ENCODE measurements at regions not wholly inside any gene's neighbourhood (a gene's known extent, or its start where the extent isn't known, plus 50 kb on each side); places are given as distances from the start of the nearest gene placed in this dataset.

- no CpG with 5 or more reads among the region's 2 CpGs for WGBS, 2 donors (ENCODE audit: extremely low coverage in 2 of 2, insufficient read length in 2 of 2, insufficient replicate concordance in 1 of 2)
- no peak overlapping the region for H2BK120ac ChIP-seq (ENCODE audit: low read depth, low read length)
- no peak for DNase-seq (ENCODE audit: low spot score)
- no peak overlapping the region for H2BK15ac ChIP-seq (ENCODE audit: low read length)
- H3K79me1 ChIP-seq (ENCODE audit: low read depth, low read length), result no peaks in the 10 kb centered on the region
- H4K91ac ChIP-seq (ENCODE audit: low read depth, low read length, poor library complexity), result no peak overlapping the region
- no peaks in the 10 kb centered on the region for H3K4me1 ChIP-seq (ENCODE audit: control insufficient read depth in 2 of 2, insufficient read depth in 1 of 2, low read depth in 1 of 2, low read length in 2 of 2)
- H3K18ac ChIP-seq (ENCODE audit: low read length), result no peak overlapping the region
- H3K23ac ChIP-seq (ENCODE audit: low read depth, low read length, poor library complexity), result no peak overlapping the region
- no peak overlapping the region for H2BK12ac ChIP-seq (ENCODE audit: low read length)
- H3K4me2 ChIP-seq (ENCODE audit: insufficient read depth, low read length, poor library complexity, severe bottlenecking), result no peak overlapping the region
- H3K27ac ChIP-seq (replicated peaks; ENCODE audit: low read length), result no peak overlapping the region
- no peak overlapping the region for H2BK5ac ChIP-seq (ENCODE audit: low read length)
- no peak overlapping the region for H3K14ac ChIP-seq (ENCODE audit: low read length)
- H3K4ac ChIP-seq (ENCODE audit: low read length), result no peak overlapping the region
- H3K36me3 ChIP-seq (replicated peaks in 1 of 2; ENCODE audit: control insufficient read depth in 2 of 2, insufficient read depth in 2 of 2, low read length in 2 of 2), result no peaks in the 10 kb centered on the region
- H2AK5ac ChIP-seq (ENCODE audit: low read depth, low read length), result no peak overlapping the region
- no peaks in the 10 kb centered on the region for H3K9me3 ChIP-seq (replicated peaks in 1 of 2; ENCODE audit: control insufficient read depth in 2 of 2, insufficient read depth in 1 of 2, low read depth in 1 of 2, low read length in 2 of 2)
- no peaks in the 10 kb centered on the region for H3K27me3 ChIP-seq (ENCODE audit: control insufficient read depth in 3 of 3, insufficient read depth in 3 of 3, low read depth in 1 of 3, low read length in 3 of 3)
- no peak overlapping the region for H2AFZ ChIP-seq (ENCODE audit: low read length)
- H3K9ac ChIP-seq (ENCODE audit: low read depth, low read length, poor library complexity), result no peak overlapping the region
- no peak overlapping the region for H4K8ac ChIP-seq (ENCODE audit: low read depth, low read length)
- H3K4me3 ChIP-seq (ENCODE audit: low read length in 2 of 2), result no peak overlapping the region
Measured at GRCh38 chr4:131339137-131339536, 1810.0 kb upstream of the PCDH10 start.

- Histone ChIP-seq H2AK5ac (ENCODE audit: low read depth, low read length) (no peak overlapping the region), H3K4me3 (ENCODE audit: low read length in 2 of 2) (no peak overlapping the region), H3K9me3 (replicated peaks in 1 of 2; ENCODE audit: control insufficient read depth in 2 of 2, insufficient read depth in 1 of 2, low read depth in 1 of 2, low read length in 2 of 2) (no peaks in the 10 kb centered on the region), H2AFZ (ENCODE audit: low read length) (no peak overlapping the region), H3K79me1 (ENCODE audit: low read depth, low read length) (no peaks in the 10 kb centered on the region), H2BK120ac (ENCODE audit: low read depth, low read length) (no peak overlapping the region), H3K18ac (ENCODE audit: low read length) (no peak overlapping the region), H3K4ac (ENCODE audit: low read length) (no peak overlapping the region), H3K23ac (ENCODE audit: low read depth, low read length, poor library complexity) (no peak overlapping the region), H3K9ac (ENCODE audit: low read depth, low read length, poor library complexity) (no peak overlapping the region), H3K27ac (replicated peaks; ENCODE audit: low read length) (no peak overlapping the region), H3K36me3 (replicated peaks in 1 of 2; ENCODE audit: control insufficient read depth in 2 of 2, insufficient read depth in 2 of 2, low read length in 2 of 2) (no peaks in the 10 kb centered on the region), H3K27me3 (ENCODE audit: control insufficient read depth in 3 of 3, insufficient read depth in 3 of 3, low read depth in 1 of 3, low read length in 3 of 3) (no peaks in the 10 kb centered on the region), H3K4me1 (ENCODE audit: control insufficient read depth in 2 of 2, insufficient read depth in 1 of 2, low read depth in 1 of 2, low read length in 2 of 2) (no peaks in the 10 kb centered on the region), H4K8ac (ENCODE audit: low read depth, low read length) (no peak overlapping the region), H2BK5ac (ENCODE audit: low read length) (no peak overlapping the region), H2BK12ac (ENCODE audit: low read length) (no peak overlapping the region), H2BK15ac (ENCODE audit: low read length) (no peak overlapping the region), H3K14ac (ENCODE audit: low read length) (no peak overlapping the region), H3K4me2 (ENCODE audit: insufficient read depth, low read length, poor library complexity, severe bottlenecking) (no peak overlapping the region), H4K91ac (ENCODE audit: low read depth, low read length, poor library complexity) (no peak overlapping the region)
- WGBS, 2 donors (ENCODE audit: extremely low coverage in 2 of 2, insufficient read length in 2 of 2, insufficient replicate concordance in 1 of 2), result no CpG with 5 or more reads among the region's 2 CpGs
- no peak for DNase-seq (ENCODE audit: low spot score)
Measured at GRCh38 chr4:131344761-131345160, 1804.3 kb upstream of the PCDH10 start.

- no peaks in the 10 kb centered on the region for H3K4me1 ChIP-seq (ENCODE audit: control insufficient read depth in 2 of 2, insufficient read depth in 1 of 2, low read depth in 1 of 2, low read length in 2 of 2)
- no peak overlapping the region for H2BK5ac ChIP-seq (ENCODE audit: low read length)
- WGBS, 2 donors (ENCODE audit: extremely low coverage in 2 of 2, insufficient read length in 2 of 2, insufficient replicate concordance in 1 of 2), result no CpG with 5 or more reads among the region's 2 CpGs
- no peak overlapping the region for H3K4me2 ChIP-seq (ENCODE audit: insufficient read depth, low read length, poor library complexity, severe bottlenecking)
- H3K14ac ChIP-seq (ENCODE audit: low read length), result no peak overlapping the region
- H3K23ac ChIP-seq (ENCODE audit: low read depth, low read length, poor library complexity), result no peak overlapping the region
- no peak overlapping the region for H2BK15ac ChIP-seq (ENCODE audit: low read length)
- no peak for DNase-seq (ENCODE audit: low spot score)
- H4K8ac ChIP-seq (ENCODE audit: low read depth, low read length), result no peak overlapping the region
- no peak overlapping the region for H3K27ac ChIP-seq (replicated peaks; ENCODE audit: low read length)
- no peak overlapping the region for H3K9ac ChIP-seq (ENCODE audit: low read depth, low read length, poor library complexity)
- no peaks in the 10 kb centered on the region for H3K36me3 ChIP-seq (replicated peaks in 1 of 2; ENCODE audit: control insufficient read depth in 2 of 2, insufficient read depth in 2 of 2, low read length in 2 of 2)
- no peaks in the 10 kb centered on the region for H3K9me3 ChIP-seq (replicated peaks in 1 of 2; ENCODE audit: control insufficient read depth in 2 of 2, insufficient read depth in 1 of 2, low read depth in 1 of 2, low read length in 2 of 2)
- no peak overlapping the region for H3K18ac ChIP-seq (ENCODE audit: low read length)
- H2BK12ac ChIP-seq (ENCODE audit: low read length), result no peak overlapping the region
- H3K4ac ChIP-seq (ENCODE audit: low read length), result no peak overlapping the region
- H2AK5ac ChIP-seq (ENCODE audit: low read depth, low read length), result no peak overlapping the region
- H4K91ac ChIP-seq (ENCODE audit: low read depth, low read length, poor library complexity), result no peak overlapping the region
- H3K4me3 ChIP-seq (ENCODE audit: low read length in 2 of 2), result no peak overlapping the region
- H2AFZ ChIP-seq (ENCODE audit: low read length), result no peak overlapping the region
- no peak overlapping the region for H2BK120ac ChIP-seq (ENCODE audit: low read depth, low read length)
- H3K79me1 ChIP-seq (ENCODE audit: low read depth, low read length), result no peaks in the 10 kb centered on the region
- H3K27me3 ChIP-seq (ENCODE audit: control insufficient read depth in 3 of 3, insufficient read depth in 3 of 3, low read depth in 1 of 3, low read length in 3 of 3), result no peaks in the 10 kb centered on the region
Measured at GRCh38 chr4:131347816-131348215, 1801.3 kb upstream of the PCDH10 start.

GRCh38 chr4:131348263-131348662 is 1800.8 kb upstream of the PCDH10 start:
- no peak overlapping the region for H3K4me3 ChIP-seq (ENCODE audit: low read length in 2 of 2)
- H3K9me3 ChIP-seq (replicated peaks in 1 of 2; ENCODE audit: control insufficient read depth in 2 of 2, insufficient read depth in 1 of 2, low read depth in 1 of 2, low read length in 2 of 2), result no peaks in the 10 kb centered on the region
- no peaks in the 10 kb centered on the region for H3K4me1 ChIP-seq (ENCODE audit: control insufficient read depth in 2 of 2, insufficient read depth in 1 of 2, low read depth in 1 of 2, low read length in 2 of 2)
- no peak overlapping the region for H3K4ac ChIP-seq (ENCODE audit: low read length)
- H4K8ac ChIP-seq (ENCODE audit: low read depth, low read length), result no peak overlapping the region
- H4K91ac ChIP-seq (ENCODE audit: low read depth, low read length, poor library complexity), result no peak overlapping the region
- no peaks in the 10 kb centered on the region for H3K36me3 ChIP-seq (replicated peaks in 1 of 2; ENCODE audit: control insufficient read depth in 2 of 2, insufficient read depth in 2 of 2, low read length in 2 of 2)
- WGBS, 2 donors (ENCODE audit: extremely low coverage in 2 of 2, insufficient read length in 2 of 2, insufficient replicate concordance in 1 of 2), result no CpG with 5 or more reads among the region's 2 CpGs
- H3K14ac ChIP-seq (ENCODE audit: low read length), result no peak overlapping the region
- H2BK5ac ChIP-seq (ENCODE audit: low read length), result no peak overlapping the region
- H3K27me3 ChIP-seq (ENCODE audit: control insufficient read depth in 3 of 3, insufficient read depth in 3 of 3, low read depth in 1 of 3, low read length in 3 of 3), result no peaks in the 10 kb centered on the region
- H3K9ac ChIP-seq (ENCODE audit: low read depth, low read length, poor library complexity), result no peak overlapping the region
- H3K79me1 ChIP-seq (ENCODE audit: low read depth, low read length), result no peaks in the 10 kb centered on the region
- H2BK120ac ChIP-seq (ENCODE audit: low read depth, low read length), result no peak overlapping the region
- no peak overlapping the region for H3K4me2 ChIP-seq (ENCODE audit: insufficient read depth, low read length, poor library complexity, severe bottlenecking)
- no peak overlapping the region for H2BK15ac ChIP-seq (ENCODE audit: low read length)
- H2AFZ ChIP-seq (ENCODE audit: low read length), result no peak overlapping the region
- no peak for DNase-seq (ENCODE audit: low spot score)
- H2AK5ac ChIP-seq (ENCODE audit: low read depth, low read length), result no peak overlapping the region
- H3K18ac ChIP-seq (ENCODE audit: low read length), result no peak overlapping the region
- no peak overlapping the region for H3K27ac ChIP-seq (replicated peaks; ENCODE audit: low read length)
- no peak overlapping the region for H2BK12ac ChIP-seq (ENCODE audit: low read length)
- H3K23ac ChIP-seq (ENCODE audit: low read depth, low read length, poor library complexity), result no peak overlapping the region

Measured in neuronal stem cell (in vitro differentiated cells).